ENCODE measurements at regions not wholly inside any gene's neighbourhood (a gene's known extent, or its start where the extent isn't known, plus 50 kb on each side); places are given as distances from the start of the nearest gene placed in this dataset.

- no peak for DNase-seq
Observed at GRCh38 chr10:36191009-36191408, 548.9 kb upstream of the FZD8 start.

- DNase-seq = no peak
Observed at GRCh38 chr10:36188461-36188860, 546.4 kb upstream of the FZD8 start.

- DNase-seq = no peak
Observed at GRCh38 chr10:36188080-36188453, 546.0 kb upstream of the FZD8 start.

- DNase-seq = no peak
Observed at GRCh38 chr10:36187380-36188079, 545.4 kb upstream of the FZD8 start.

GRCh38 chr10:36185097-36185496 is 543.0 kb upstream of the FZD8 start:
- DNase-seq = no peak

- DNase-seq = no peak
Observed at GRCh38 chr10:36183726-36184125, 541.6 kb upstream of the FZD8 start.

GRCh38 chr10:36183056-36183455 is 541.0 kb upstream of the FZD8 start:
- DNase-seq = no peak

- no peak for DNase-seq
Observed at GRCh38 chr10:36182606-36183005, 540.5 kb upstream of the FZD8 start.

- no peak for DNase-seq
Observed at GRCh38 chr10:36182179-36182566, 540.1 kb upstream of the FZD8 start.

GRCh38 chr10:36181426-36182178 is 539.5 kb upstream of the FZD8 start:
- DNase-seq = no peak

GRCh38 chr10:36178616-36179015 is 536.5 kb upstream of the FZD8 start:
- DNase-seq = no peak

GRCh38 chr10:36177071-36177470 is 535.0 kb upstream of the FZD8 start:
- DNase-seq = no peak

- DNase-seq = no peak
Observed at GRCh38 chr10:36175954-36176353, 533.9 kb upstream of the FZD8 start.

- no peak for DNase-seq
Observed at GRCh38 chr10:36173364-36173763, 531.3 kb upstream of the FZD8 start.

- no peak for DNase-seq
Observed at GRCh38 chr10:36171953-36172940, 530.2 kb upstream of the FZD8 start.

GRCh38 chr10:36171556-36171952 is 529.5 kb upstream of the FZD8 start:
- no peak for DNase-seq

GRCh38 chr10:36170943-36171501 is 528.9 kb upstream of the FZD8 start:
- DNase-seq = no peak

- no peak for DNase-seq
Observed at GRCh38 chr10:36170142-36170719, 528.1 kb upstream of the FZD8 start.

- no peak for DNase-seq
Observed at GRCh38 chr10:36168777-36169176, 526.7 kb upstream of the FZD8 start.

GRCh38 chr10:36164556-36165504 is 522.7 kb upstream of the FZD8 start:
- DNase-seq = no peak

- DNase-seq = no peak
Observed at GRCh38 chr10:36163827-36164226, 521.7 kb upstream of the FZD8 start.

- DNase-seq = no peak
Observed at GRCh38 chr10:36157486-36157885, 515.4 kb upstream of the FZD8 start.

Measured in stimulated activated CD4-positive, alpha-beta T cell treated with anti-CD3 and anti-CD28 coated beads, Interleukin-2, amount 100 ng/mL, for 24 hours (primary cell).